Fibroblast of lung (primary cell): ENCODE measurements at regions not wholly inside any gene's neighbourhood (a gene's known extent, or its start where the extent isn't known, plus 50 kb on each side); places are given as distances from the start of the nearest gene placed in this dataset.

ENCODE experiments used
- DNase-seq, 2 donors: peaks; one replicate each; pipeline versions ENCODE4 v3.0.0 to v3.0.0-alpha.2; 2010; ENCODE audit warnings: low read depth in 2 of 2
- H2AFZ ChIP-seq: 2 replicates; pipeline ENCODE4 v1.5.1; 2012; ENCODE audit warnings: low read length, control low read depth, inconsistent platforms
- H3K27ac ChIP-seq: 2 replicates; pipeline ENCODE4 v1.5.1; 2011; ENCODE audit warnings: low read length, control low read depth; ENCODE audit not compliant: insufficient read depth
- H3K27me3 ChIP-seq: 2 replicates; pipeline ENCODE4 v1.5.1; 2011; ENCODE audit warnings: mild to moderate bottlenecking, low read length; ENCODE audit not compliant: control insufficient read depth, insufficient read depth
- H3K36me3 ChIP-seq: 2 replicates; pipeline ENCODE4 v1.5.1; 2011; ENCODE audit warnings: low read length; ENCODE audit not compliant: control insufficient read depth, insufficient read depth
- H3K4me1 ChIP-seq: 2 replicates; pipeline ENCODE4 v1.5.1; 2011; ENCODE audit warnings: low read length; ENCODE audit not compliant: control insufficient read depth, insufficient read depth; ENCODE audit errors: extremely low read depth
- H3K4me2 ChIP-seq: 2 replicates; pipeline ENCODE4 v1.5.1; 2011; ENCODE audit warnings: low read length, control low read depth; ENCODE audit not compliant: insufficient read depth; ENCODE audit errors: extremely low read depth
- H3K4me3 ChIP-seq, 4 experiments: fragments of 200-600 bp in 1 of 4; sonication (generic) in 1 of 4; replicated peaks in 1 of 4; 2 replicates each; pipeline ENCODE4 v1.5.1; 2011 to 2016; ENCODE audit warnings: low read length in 4 of 4, low read depth in 3 of 4, mild to moderate bottlenecking in 3 of 4, control low read depth in 2 of 4, inconsistent platforms in 1 of 4, mixed read lengths in 1 of 4; ENCODE audit not compliant: insufficient read depth in 1 of 4; ENCODE audit errors: control extremely low read depth in 1 of 4
- H3K79me2 ChIP-seq: 2 replicates; pipeline ENCODE4 v1.5.1; 2012; ENCODE audit warnings: mild to moderate bottlenecking, low read length, inconsistent platforms; ENCODE audit not compliant: control insufficient read depth, insufficient read depth
- H3K9ac ChIP-seq: 2 replicates; pipeline ENCODE4 v1.5.1; 2011; ENCODE audit warnings: mild to moderate bottlenecking, low read length, control low read depth; ENCODE audit not compliant: insufficient read depth
- H3K9me3 ChIP-seq: 2 replicates; pipeline ENCODE4 v1.5.1; 2012; ENCODE audit warnings: low read depth, low read length; ENCODE audit not compliant: control insufficient read depth, insufficient read depth
- H4K20me1 ChIP-seq: 2 replicates; pipeline ENCODE4 v1.5.1; 2011; ENCODE audit warnings: low read length; ENCODE audit not compliant: control insufficient read depth, insufficient read depth; ENCODE audit errors: extremely low read depth
- EZH2 ChIP-seq: IDR thresholded peaks from 2 replicates; pipeline ENCODE4 v1.5.1; 2012; ENCODE audit warnings: low read length, control low read depth, mild to moderate bottlenecking; ENCODE audit errors: missing control alignments
- TF ChIP-seq, protein P1 (sequence below), 2 donors: IDR thresholded peaks in 1 of 2; conservative IDR thresholded peaks in 1 of 2; 1 replicate in 1 of 2; 2 replicates in 1 of 2; pipeline ENCODE4 v1.5.1; 2011 to 2012; ENCODE audit warnings: low read length in 2 of 2, control low read depth in 1 of 2, inconsistent platforms in 1 of 2, low read depth in 1 of 2, mild to moderate bottlenecking in 1 of 2

GRCh38 chr2:45104429-45104828 lies 95.2 kb upstream of the SIX2 start:
- Histone ChIP-seq H3K79me2 (no peaks in the 10 kb centered on the region), H3K9me3 (no peaks in the 10 kb centered on the region), H3K4me2 (no peak overlapping the region), H3K27me3 (peaks cover 13% of the 10 kb centered on the region), H2AFZ (no peak overlapping the region), H3K27ac (no peak overlapping the region), H3K36me3 (no peaks in the 10 kb centered on the region), H3K9ac (no peak overlapping the region), H3K4me3 (no peak overlapping the region), H4K20me1 (no peaks in the 10 kb centered on the region), H3K4me1 (no peaks in the 10 kb centered on the region)
- TF ChIP-seq, protein P1, sequence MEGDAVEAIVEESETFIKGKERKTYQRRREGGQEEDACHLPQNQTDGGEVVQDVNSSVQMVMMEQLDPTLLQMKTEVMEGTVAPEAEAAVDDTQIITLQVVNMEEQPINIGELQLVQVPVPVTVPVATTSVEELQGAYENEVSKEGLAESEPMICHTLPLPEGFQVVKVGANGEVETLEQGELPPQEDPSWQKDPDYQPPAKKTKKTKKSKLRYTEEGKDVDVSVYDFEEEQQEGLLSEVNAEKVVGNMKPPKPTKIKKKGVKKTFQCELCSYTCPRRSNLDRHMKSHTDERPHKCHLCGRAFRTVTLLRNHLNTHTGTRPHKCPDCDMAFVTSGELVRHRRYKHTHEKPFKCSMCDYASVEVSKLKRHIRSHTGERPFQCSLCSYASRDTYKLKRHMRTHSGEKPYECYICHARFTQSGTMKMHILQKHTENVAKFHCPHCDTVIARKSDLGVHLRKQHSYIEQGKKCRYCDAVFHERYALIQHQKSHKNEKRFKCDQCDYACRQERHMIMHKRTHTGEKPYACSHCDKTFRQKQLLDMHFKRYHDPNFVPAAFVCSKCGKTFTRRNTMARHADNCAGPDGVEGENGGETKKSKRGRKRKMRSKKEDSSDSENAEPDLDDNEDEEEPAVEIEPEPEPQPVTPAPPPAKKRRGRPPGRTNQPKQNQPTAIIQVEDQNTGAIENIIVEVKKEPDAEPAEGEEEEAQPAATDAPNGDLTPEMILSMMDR (conservative IDR thresholded peaks at IDR 0.05 in 1 of 2, IDR thresholded peaks at IDR 0.05 in 1 of 2; ENCODE audit: low read depth in 1 of 2, low read length in 2 of 2), result no peak
- TF ChIP-seq EZH2, result no peak
- no peak for DNase-seq

DNA sequence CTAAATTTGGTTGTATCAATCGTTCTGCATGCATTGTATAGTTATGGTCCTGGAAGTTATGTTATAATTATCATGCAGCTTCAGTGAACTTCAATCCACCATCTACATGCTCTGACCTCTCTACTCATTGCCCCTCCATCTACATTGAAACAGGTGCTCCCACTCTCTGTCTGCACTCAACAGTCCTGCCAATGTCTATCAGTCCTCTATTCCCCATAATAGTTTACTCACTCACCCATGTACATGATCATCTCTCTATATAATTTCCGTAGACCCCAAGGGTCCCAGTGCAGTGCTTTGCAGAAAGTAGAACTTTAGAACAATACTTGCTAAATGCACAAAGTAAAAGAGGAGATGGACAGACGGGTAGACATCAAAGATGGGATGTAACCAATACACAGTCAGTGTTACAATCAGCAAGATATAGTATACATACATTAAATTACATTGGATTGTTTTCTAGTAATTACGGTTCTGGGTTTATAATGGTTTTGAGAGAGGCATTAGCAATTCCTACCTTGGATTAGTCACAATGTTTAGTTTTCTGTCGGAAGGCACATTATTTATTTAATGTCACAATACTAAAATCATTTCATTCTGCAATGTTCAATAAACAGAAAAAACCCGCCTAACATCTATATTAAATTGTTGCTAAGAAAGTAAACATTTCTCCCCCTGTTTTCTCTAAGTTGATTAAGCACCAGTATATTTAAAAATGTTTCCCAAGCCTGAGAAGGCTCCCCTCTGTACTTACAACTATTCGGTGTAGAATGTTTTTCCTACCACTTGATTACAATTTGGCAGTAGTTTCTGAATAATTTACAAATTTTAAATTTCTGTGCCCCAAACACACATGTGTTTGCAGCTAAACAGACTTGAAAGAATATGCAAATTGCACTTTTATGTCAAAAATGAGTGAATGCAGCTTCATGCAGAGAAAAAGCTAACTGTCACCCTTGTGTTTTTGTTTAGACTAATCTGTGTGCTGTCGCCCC lies 94.4 kb upstream of the SIX2 start:
- H3K4me1 ChIP-seq, result no peaks in the 10 kb centered on the region
- H3K9me3 ChIP-seq, result no peaks in the 10 kb centered on the region
- no peak for TF ChIP-seq EZH2
- TF ChIP-seq, protein P1 (conservative IDR thresholded peaks at IDR 0.05 in 1 of 2, IDR thresholded peaks at IDR 0.05 in 1 of 2; ENCODE audit: low read depth in 1 of 2, low read length in 2 of 2), result no peak
- H3K4me2 ChIP-seq, result no peak overlapping the region
- H3K36me3 ChIP-seq, result no peaks in the 10 kb centered on the region
- no peak overlapping the region for H3K27ac ChIP-seq
- no peak overlapping the region for H3K4me3 ChIP-seq
- H3K79me2 ChIP-seq, result no peaks in the 10 kb centered on the region
- H4K20me1 ChIP-seq, result no peaks in the 10 kb centered on the region
- H2AFZ ChIP-seq, result no peak overlapping the region
- no peak overlapping the region for H3K9ac ChIP-seq
- DNase-seq, result no peak
- peaks cover 11% of the 10 kb centered on the region for H3K27me3 ChIP-seq

GRCh38 chr2:45102579-45103117 lies 93.4 kb upstream of the SIX2 start:
- Histone ChIP-seq H3K4me1 (no peaks in the 10 kb centered on the region), H3K9ac (no peak overlapping the region), H3K27me3 (peaks cover 4% of the 10 kb centered on the region), H3K9me3 (no peaks in the 10 kb centered on the region), H2AFZ (no peak overlapping the region), H3K4me3 (no peak overlapping the region), H3K4me2 (no peak overlapping the region), H3K36me3 (no peaks in the 10 kb centered on the region), H3K27ac (no peak overlapping the region), H3K79me2 (no peaks in the 10 kb centered on the region), H4K20me1 (no peaks in the 10 kb centered on the region)
- DNase-seq, result no peak
- no peak for TF ChIP-seq EZH2
- TF ChIP-seq, protein P1 (conservative IDR thresholded peaks at IDR 0.05 in 1 of 2, IDR thresholded peaks at IDR 0.05 in 1 of 2; ENCODE audit: low read depth in 1 of 2, low read length in 2 of 2), result no peak
